HG03066 (cell line): ENCODE measurements at regions not wholly inside any gene's neighbourhood (a gene's known extent, or its start where the extent isn't known, plus 50 kb on each side); places are given as distances from the start of the nearest gene placed in this dataset.

Source experiments
- ATAC-seq: cut with Tn5 transposase; IDR thresholded peaks from one replicate; pipeline ENCODE4 v1.9.1; 2021; ENCODE audit warnings: low read depth; ENCODE audit not compliant: unreplicated experiment

DNA sequence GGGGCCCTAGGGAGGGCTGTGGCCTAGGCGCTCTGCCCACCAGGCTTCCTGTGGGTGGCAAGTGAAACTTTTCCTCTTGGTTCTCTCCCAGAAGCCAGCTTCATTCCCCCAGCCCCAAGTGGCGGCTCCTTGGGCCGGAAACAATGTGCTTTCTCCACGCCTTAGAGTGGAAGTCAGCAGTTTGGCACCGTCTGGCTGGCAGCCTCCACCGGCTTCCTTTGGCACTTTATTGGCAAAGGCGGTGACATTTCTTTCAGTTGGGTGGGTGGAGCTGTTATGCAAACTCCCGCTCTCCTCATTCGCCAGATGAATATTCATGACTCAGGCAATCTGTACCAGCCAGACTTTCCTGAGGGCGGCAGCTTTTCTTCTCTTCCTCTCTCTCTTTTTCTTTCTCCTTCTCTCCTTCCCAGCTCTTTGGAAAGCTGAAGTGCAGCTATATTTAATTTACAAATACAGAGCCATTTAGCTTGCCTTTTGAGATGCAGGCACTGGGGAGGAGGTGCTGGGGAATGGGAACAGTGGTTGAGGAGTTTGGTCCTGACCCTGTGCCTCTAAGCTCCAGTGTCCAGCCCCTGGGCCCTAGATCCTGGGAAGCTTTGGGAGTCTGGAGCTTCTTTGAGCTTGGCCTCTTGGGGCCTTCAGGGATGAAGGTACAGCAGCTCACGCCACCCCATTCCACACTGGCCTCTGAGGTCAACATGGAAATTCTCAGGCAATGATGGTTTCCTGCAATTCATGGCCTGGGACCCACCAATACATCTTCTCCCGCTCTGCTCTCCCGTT is 67.8 kb upstream of the POU3F1 start:
- no peak for ATAC-seq

DNA sequence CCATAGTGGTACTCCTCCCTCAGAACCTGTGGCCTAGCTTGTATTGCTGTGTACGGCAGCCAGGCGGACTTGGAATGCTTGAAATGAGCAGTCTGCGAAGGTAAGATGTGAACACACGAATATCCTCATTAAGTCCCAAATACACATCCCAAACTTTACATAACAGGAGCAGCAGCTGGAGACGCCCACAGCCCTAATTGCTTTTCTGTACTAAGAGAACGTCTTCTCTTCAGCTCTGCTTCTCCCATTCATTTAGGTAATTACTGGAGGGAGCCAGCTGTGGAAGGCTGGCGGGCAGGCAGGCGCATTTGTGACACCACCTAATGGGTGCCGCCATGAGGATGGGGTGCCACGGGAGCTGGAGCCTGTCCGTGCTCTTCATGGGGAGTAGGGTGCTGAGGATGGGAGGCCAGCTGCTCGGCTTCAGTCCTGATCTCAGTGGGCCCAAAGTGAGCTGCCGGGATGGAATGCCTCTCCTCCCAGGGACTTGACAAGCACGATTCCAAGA is 66.6 kb upstream of the POU3F1 start:
- no peak for ATAC-seq

- no peak for ATAC-seq
Measured at GRCh38 chr1:38111589-38111988, 65.0 kb upstream of the POU3F1 start.

GRCh38 chr1:38105267-38105666 is 58.7 kb upstream of the POU3F1 start:
- no peak for ATAC-seq

- ATAC-seq = no peak
Measured at GRCh38 chr1:38102636-38103035, 56.0 kb upstream of the POU3F1 start.

- no peak for ATAC-seq
Measured at GRCh38 chr1:38101037-38101785, 54.6 kb upstream of the POU3F1 start.

DNA sequence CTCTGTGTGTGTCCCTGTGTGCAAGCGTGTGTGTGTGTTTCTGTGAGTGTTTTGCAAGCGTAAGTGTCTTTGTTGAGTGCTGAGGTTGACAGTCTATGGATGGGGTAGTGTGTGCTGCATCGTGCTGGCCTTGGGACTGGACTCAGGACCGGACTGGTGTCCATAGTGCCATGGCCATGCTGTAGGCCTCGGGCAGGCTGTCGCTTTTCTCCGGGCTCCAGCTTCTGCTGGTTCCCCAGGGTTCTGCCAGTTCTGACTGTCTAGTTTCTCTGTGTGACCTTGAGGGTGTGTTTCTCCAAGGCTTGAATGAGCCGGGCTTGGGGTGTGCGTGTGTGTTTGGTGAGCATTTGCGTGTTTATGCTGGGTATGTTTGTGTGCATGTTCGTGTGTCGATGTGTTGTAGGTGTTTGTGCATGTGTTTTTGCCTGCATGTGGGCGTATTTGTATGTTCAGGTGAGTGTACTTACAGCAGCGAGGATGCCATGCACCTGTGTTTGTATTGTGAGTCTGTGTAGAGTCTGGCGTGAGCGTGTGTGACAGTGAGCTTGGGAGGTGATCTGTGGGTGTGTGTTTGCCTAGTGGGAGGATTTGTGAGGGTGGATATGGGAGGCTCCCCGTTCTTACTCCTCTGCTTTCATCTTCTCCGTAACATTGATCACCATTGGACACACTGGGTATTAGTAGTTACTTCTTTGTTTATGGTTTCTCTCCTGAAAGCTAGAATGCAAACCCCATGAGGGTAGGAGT is 51.7 kb upstream of the POU3F1 start:
- ATAC-seq = no peak

- no peak for ATAC-seq
Measured at GRCh38 chr1:38097284-38097898, 50.8 kb upstream of the POU3F1 start.
